Glutamatergic neuron (in vitro differentiated cells): ENCODE measurements at regions not wholly inside any gene's neighbourhood (a gene's known extent, or its start where the extent isn't known, plus 50 kb on each side); places are given as distances from the start of the nearest gene placed in this dataset.

ENCODE experiments used
- DNase-seq: peaks from one replicate; pipeline ENCODE4 v3.0.0; 2022
- H3K27ac Mint-ChIP-seq: one replicate; pipeline ENCODE4 v1.8.0; 2020; ENCODE audit warnings: mild to moderate bottlenecking, mixed read lengths, inconsistent platforms; ENCODE audit not compliant: unreplicated experiment
- H3K27me3 Mint-ChIP-seq: one replicate; pipeline ENCODE4 v1.8.0; 2020; ENCODE audit warnings: mild to moderate bottlenecking, moderate library complexity, mixed read lengths, inconsistent platforms; ENCODE audit not compliant: unreplicated experiment
- H3K36me3 Mint-ChIP-seq: one replicate; pipeline ENCODE4 v1.8.0; 2020; ENCODE audit warnings: mild to moderate bottlenecking, mixed read lengths, inconsistent platforms; ENCODE audit not compliant: unreplicated experiment
- H3K4me1 Mint-ChIP-seq: one replicate; pipeline ENCODE4 v1.8.0; 2020; ENCODE audit warnings: mild to moderate bottlenecking, low read depth, mixed read lengths, inconsistent platforms; ENCODE audit not compliant: unreplicated experiment
- H3K4me3 Mint-ChIP-seq: one replicate; pipeline ENCODE4 v1.8.0; 2020; ENCODE audit warnings: mild to moderate bottlenecking, mixed read lengths, inconsistent platforms; ENCODE audit not compliant: unreplicated experiment
- H3K9me3 Mint-ChIP-seq: one replicate; pipeline ENCODE4 v1.8.0; 2020; ENCODE audit warnings: mild to moderate bottlenecking, moderate library complexity, mixed read lengths, inconsistent platforms; ENCODE audit not compliant: unreplicated experiment
- CTCF ChIP-seq: fragments of 200-600 bp; sonication (generic); IDR thresholded peaks from one replicate; pipeline ENCODE4 v1.5.0; 2021; ENCODE audit not compliant: partially characterized antibody, unreplicated experiment

- Mint-ChIP-seq H3K9me3 (no peaks in the 10 kb centered on the region), H3K27ac (no peak overlapping the region), H3K4me3 (no peak overlapping the region), H3K36me3 (no peaks in the 10 kb centered on the region), H3K4me1 (no peaks in the 10 kb centered on the region), H3K27me3 (no peaks in the 10 kb centered on the region)
- DNase-seq: no peak
- no peak for TF ChIP-seq CTCF
Observed at GRCh38 chr3:6509576-6509975, 351.3 kb upstream of the GRM7 start.

- TF ChIP-seq CTCF: no peak
- no peak overlapping the region for H3K4me3 Mint-ChIP-seq
- peaks cover under 1% of the 10 kb centered on the region for H3K4me1 Mint-ChIP-seq
- no peaks in the 10 kb centered on the region for H3K27me3 Mint-ChIP-seq
- no peak overlapping the region for H3K27ac Mint-ChIP-seq
- no peak for DNase-seq
- H3K9me3 Mint-ChIP-seq: no peaks in the 10 kb centered on the region
- no peaks in the 10 kb centered on the region for H3K36me3 Mint-ChIP-seq
Observed at GRCh38 chr3:6510713-6511112, 350.2 kb upstream of the GRM7 start.

GRCh38 chr3:6512172-6512800, 348.6 kb upstream of the GRM7 start:
- Mint-ChIP-seq H3K4me3 (no peak overlapping the region), H3K4me1 (peaks cover 2% of the 10 kb centered on the region), H3K36me3 (no peaks in the 10 kb centered on the region), H3K9me3 (no peaks in the 10 kb centered on the region), H3K27ac (no peak overlapping the region), H3K27me3 (no peaks in the 10 kb centered on the region)
- TF ChIP-seq CTCF: no peak
- no peak for DNase-seq

- Mint-ChIP-seq H3K27ac (no peak overlapping the region), H3K4me1 (peaks cover 2% of the 10 kb centered on the region), H3K9me3 (peaks cover 3% of the 10 kb centered on the region), H3K36me3 (no peaks in the 10 kb centered on the region), H3K4me3 (no peak overlapping the region), H3K27me3 (peaks cover 2% of the 10 kb centered on the region)
- DNase-seq: no peak
- no peak for TF ChIP-seq CTCF
Observed at GRCh38 chr3:6516143-6516542, 344.8 kb upstream of the GRM7 start.

- DNase-seq: no peak
Observed at GRCh38 chr3:6516694-6517093, 344.2 kb upstream of the GRM7 start.

More at GRCh38 chr3:6516694-6517093, 344.2 kb upstream of the GRM7 start:
- H3K36me3 Mint-ChIP-seq: no peaks in the 10 kb centered on the region
- H3K4me1 Mint-ChIP-seq: peaks cover 2% of the 10 kb centered on the region
- no peak overlapping the region for H3K27ac Mint-ChIP-seq
- H3K9me3 Mint-ChIP-seq: peaks cover 3% of the 10 kb centered on the region
- peaks cover 2% of the 10 kb centered on the region for H3K27me3 Mint-ChIP-seq
- no peak overlapping the region for H3K4me3 Mint-ChIP-seq
- TF ChIP-seq CTCF: no peak
